HG03457 (cell line): ENCODE measurements at regions not wholly inside any gene's neighbourhood (a gene's known extent, or its start where the extent isn't known, plus 50 kb on each side); places are given as distances from the start of the nearest gene placed in this dataset.

Experiments used
- ATAC-seq: cut with Tn5 transposase; IDR thresholded peaks from one replicate; pipeline ENCODE4 v1.9.1; 2021; ENCODE audit warnings: moderate number of reproducible peaks; ENCODE audit not compliant: unreplicated experiment

GRCh38 chr3:21142949-21143348 is 608.1 kb downstream of the ZNF385D start:
- no peak for ATAC-seq

GRCh38 chr3:21142031-21142430 is 609.0 kb downstream of the ZNF385D start:
- ATAC-seq = no peak

- no peak for ATAC-seq
Observed at GRCh38 chr3:21140785-21141184, 610.2 kb downstream of the ZNF385D start.

GRCh38 chr3:21138085-21138484 is 612.9 kb downstream of the ZNF385D start:
- ATAC-seq = no peak

- ATAC-seq = no peak
Observed at GRCh38 chr3:21132896-21133295, 618.1 kb downstream of the ZNF385D start.

GRCh38 chr3:21120826-21121225 is 630.2 kb downstream of the ZNF385D start:
- no peak for ATAC-seq

DNA sequence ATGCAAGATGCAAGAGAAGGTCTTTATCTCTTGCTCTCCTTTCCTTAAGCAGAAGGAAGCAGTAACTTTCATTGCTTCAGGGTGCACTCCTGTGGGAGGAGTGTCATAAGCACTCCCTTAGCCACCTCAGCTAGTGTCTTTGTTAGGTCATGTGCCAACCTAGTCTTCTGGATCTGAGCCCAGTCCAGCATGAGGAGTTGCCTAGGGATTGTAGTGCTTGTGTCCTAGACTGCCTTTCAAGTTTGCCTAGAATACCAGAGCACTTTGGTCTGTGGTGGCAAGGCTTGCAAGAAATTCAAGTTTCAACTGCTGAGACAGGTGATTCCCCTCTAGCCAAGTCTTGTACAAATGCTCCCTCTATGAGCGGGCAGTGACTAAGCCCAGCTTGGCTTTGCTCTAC is 633.6 kb downstream of the ZNF385D start:
- ATAC-seq = no peak

- no peak for ATAC-seq
Observed at GRCh38 chr3:21109056-21109455, 642.0 kb downstream of the ZNF385D start.

DNA sequence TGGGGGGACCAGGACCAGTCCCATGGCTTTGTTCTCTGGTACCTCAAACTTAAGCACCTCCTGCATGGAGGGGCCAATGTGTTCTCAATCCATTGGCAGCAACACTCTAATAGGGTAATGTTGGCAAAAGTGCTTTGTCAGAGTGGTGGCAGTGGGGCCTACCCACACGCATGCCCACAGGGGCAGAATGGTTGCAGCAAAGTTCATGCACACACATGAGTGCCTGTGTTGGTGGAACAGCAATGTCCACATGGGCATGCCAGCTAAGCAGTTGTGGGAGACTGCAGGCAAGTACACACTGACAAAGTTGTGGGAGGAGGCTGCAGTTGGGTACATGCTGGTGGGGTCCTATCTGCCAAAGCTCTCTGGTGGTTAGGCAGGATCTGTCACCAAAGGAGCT is 645.2 kb downstream of the ZNF385D start:
- no peak for ATAC-seq

GRCh38 chr3:21100656-21101359 is 650.2 kb downstream of the ZNF385D start:
- no peak for ATAC-seq

DNA sequence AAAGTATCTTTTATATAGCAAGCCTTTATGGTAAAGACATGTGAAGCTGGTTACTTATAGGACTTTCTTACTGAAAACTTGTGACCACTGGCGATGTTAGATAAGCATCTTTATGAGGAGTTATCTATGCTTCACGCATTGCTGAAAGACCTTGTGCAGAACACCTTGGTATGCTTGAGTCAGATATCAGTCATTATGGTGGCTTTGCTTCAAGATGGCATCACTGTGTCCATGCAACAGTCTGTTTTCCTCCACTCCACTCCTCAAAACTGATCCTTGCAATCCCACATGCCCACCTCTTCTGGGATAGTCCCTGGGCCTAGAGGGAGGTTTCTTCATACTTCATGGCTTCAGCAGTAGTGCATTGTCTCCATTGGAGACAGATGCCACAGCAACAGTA is 656.3 kb downstream of the ZNF385D start:
- no peak for ATAC-seq

DNA sequence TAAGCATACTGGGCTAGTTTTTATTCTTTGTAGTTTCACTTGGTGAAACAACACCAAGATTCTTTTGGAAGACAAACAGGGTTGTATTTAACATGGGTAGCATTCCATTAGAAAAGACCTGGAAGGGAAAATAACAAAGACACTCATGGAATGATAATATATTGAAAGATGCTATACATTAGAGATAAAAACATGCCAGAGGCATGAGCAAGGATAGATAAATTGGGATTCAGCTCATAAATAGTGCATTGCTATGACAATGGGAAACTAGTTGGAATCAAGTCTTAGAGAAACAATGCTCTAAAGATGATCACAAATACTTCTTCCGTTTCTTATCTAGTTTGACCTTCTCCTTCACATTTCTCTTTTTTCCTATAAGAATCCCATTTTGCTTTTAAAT is 677.4 kb downstream of the ZNF385D start:
- ATAC-seq = no peak

GRCh38 chr3:21067031-21067813 is 683.8 kb downstream of the ZNF385D start:
- ATAC-seq = no peak

DNA sequence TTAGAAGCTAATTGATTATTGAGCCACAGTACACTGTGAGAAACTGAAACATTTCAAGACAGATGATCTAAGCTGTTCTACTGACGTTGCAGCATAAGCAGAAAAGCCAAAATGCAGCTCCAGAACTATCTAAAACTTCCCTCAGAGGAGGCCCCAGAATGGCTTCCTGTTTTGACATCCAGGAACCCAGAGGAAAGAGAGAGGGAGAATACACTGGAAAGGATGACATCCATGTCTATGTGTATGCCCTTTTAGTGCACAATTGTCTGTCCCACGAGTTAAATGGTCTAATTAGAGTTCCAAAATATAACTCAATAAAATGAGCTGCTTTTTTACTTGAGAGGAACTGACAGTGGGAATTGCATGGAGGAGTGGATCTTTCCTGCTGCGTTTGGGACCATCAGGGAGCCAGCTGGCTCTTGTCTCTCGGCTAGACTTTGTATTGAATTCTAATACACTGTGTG is 688.1 kb downstream of the ZNF385D start:
- ATAC-seq = no peak

- no peak for ATAC-seq
Observed at GRCh38 chr3:21059404-21059803, 691.6 kb downstream of the ZNF385D start.

GRCh38 chr3:21056293-21056692 is 694.7 kb downstream of the ZNF385D start:
- ATAC-seq = no peak

DNA sequence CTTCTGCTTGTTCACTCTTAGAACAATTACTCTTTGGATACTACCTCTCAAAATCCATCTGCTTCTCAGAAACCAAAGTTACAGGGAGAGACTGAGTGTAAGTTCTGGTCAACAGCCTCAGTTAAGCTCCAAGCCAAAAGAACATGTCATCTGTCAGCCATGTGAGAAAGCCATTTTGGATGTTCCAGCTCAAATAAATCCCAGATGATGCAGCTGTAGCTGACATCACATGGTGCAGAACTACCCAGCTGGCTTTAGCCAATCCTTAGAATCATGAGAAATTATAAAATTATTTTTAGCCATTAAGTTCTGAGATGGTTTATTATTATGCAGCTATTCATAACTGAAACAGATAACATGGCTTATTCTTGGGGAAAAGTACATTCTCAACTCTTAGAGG is 696.0 kb downstream of the ZNF385D start:
- ATAC-seq = no peak

- ATAC-seq = no peak
Observed at GRCh38 chr3:21054064-21054463, 696.9 kb downstream of the ZNF385D start.

GRCh38 chr3:21049334-21050062 is 701.5 kb downstream of the ZNF385D start:
- ATAC-seq = no peak

DNA sequence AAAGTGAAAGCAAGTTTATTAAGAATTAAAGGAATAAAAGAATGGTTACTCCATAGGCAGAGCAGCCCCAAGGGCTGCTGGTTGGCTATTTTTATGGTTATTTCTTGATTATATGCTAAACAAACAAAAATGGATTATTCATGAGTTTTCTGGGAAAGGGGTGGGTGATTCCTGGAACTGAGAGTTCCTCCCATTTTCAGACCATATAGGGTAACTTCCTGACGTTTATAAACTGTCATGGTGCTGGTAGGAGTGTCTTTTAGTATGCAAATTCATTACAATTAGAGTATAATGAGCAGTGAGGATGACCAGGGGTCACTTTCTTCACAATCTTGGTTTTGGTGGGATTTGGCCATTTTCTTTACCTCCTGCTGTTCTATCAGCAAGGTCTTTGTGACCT is 707.9 kb downstream of the ZNF385D start:
- no peak for ATAC-seq

DNA sequence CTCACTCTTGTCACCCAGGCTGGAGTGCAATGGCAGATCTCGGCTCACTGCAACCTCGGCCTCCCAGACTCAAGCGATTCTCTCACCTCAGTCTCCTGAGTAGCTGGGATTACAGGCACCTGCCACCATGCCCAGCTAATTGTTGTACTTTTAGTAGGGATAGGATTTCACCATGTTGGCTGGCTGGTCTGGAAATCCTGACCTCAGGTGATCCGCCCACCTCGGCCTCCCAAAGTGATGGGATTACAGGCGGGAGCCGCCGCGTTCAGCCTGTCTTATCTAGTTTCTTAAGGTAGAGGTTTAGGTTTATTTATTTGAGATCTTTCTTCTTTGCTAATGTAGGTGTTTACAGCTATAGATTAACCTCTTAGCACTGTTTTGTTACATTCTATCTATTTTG is 708.8 kb downstream of the ZNF385D start:
- ATAC-seq = no peak

DNA sequence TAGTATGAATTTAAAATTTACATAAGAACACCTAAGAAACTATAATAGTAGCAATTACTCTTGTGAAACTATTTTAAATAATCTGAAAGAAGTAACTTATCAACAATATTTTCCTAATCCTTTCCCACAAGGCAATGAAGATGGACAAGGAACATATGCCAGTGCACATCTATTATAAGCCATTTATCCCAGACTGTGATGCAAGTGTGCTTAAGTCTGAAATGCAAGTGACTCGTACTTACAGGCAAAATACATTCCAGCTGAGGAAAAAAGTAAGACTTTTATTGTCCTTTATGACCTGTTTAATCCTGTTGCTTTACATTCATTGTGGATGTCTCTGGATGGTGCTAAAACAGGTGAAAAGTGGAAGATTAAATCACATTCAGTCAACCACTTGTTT is 709.4 kb downstream of the ZNF385D start:
- no peak for ATAC-seq
